ENCODE measurements at regions not wholly inside any gene's neighbourhood (a gene's known extent, or its start where the extent isn't known, plus 50 kb on each side); places are given as distances from the start of the nearest gene placed in this dataset.

GRCh38 chr13:57224414-57224813 lies 57.4 kb downstream of the PRR20E start:
- H3K36me3 ChIP-seq = no peaks in the 10 kb centered on the region
- ATAC-seq (no peak), DNase-seq (no peak)
- H3K4me1 ChIP-seq = no peaks in the 10 kb centered on the region
- no peak for TF ChIP-seq CTCF (IDR thresholded peaks at IDR 0.05 in 4 of 5, conservative IDR thresholded peaks at IDR 0.05 in 1 of 5)
- TF ChIP-seq POLR2A (IDR thresholded peaks at IDR 0.05) = no peak
- H3K27ac ChIP-seq = no peak overlapping the region
- in situ Hi-C loops (cut with MboI; ENCODE audit: low sequenced_read_pairs in 4 of 4) (loop anchor here in 2 of 4 donors (25.0 kb wide), 1 partner anchor 112 kb away; no protein-coding TSS in a partner anchor), intact Hi-C loops (cut with DNase I; ENCODE audit: low total_unique reads) (no loop called here)
- no peaks in the 10 kb centered on the region for H3K27me3 ChIP-seq
- H3K9me3 ChIP-seq = no peaks in the 10 kb centered on the region
- H3K4me3 ChIP-seq = no peak overlapping the region

GRCh38 chr13:57250472-57250871 lies 83.5 kb downstream of the PRR20E start:
- no peaks in the 10 kb centered on the region for H3K36me3 ChIP-seq
- in situ Hi-C loops (cut with MboI; ENCODE audit: low sequenced_read_pairs in 4 of 4) = no loop called here
- H3K4me1 ChIP-seq = no peaks in the 10 kb centered on the region
- no peak overlapping the region for H3K27ac ChIP-seq
- intact Hi-C loops (cut with DNase I; ENCODE audit: low total_unique reads) = no loop called here
- DNase-seq (no peak), ATAC-seq (no peak)
- no peaks in the 10 kb centered on the region for H3K9me3 ChIP-seq
- no peak overlapping the region for H3K4me3 ChIP-seq
- TF ChIP-seq CTCF (IDR thresholded peaks at IDR 0.05 in 4 of 5, conservative IDR thresholded peaks at IDR 0.05 in 1 of 5) (no peak), POLR2A (IDR thresholded peaks at IDR 0.05) (no peak)
- H3K27me3 ChIP-seq = no peaks in the 10 kb centered on the region

GRCh38 chr13:57253551-57253950 lies 86.6 kb downstream of the PRR20E start:
- Histone ChIP-seq H3K4me3 (no peak overlapping the region), H3K27ac (no peak overlapping the region), H3K9me3 (no peaks in the 10 kb centered on the region), H3K36me3 (no peaks in the 10 kb centered on the region), H3K4me1 (no peaks in the 10 kb centered on the region), H3K27me3 (no peaks in the 10 kb centered on the region)
- intact Hi-C loops (cut with DNase I; ENCODE audit: low total_unique reads) (no loop called here), in situ Hi-C loops (cut with MboI; ENCODE audit: low sequenced_read_pairs in 4 of 4) (no loop called here)
- ATAC-seq = no peak
- no peak for TF ChIP-seq POLR2A (IDR thresholded peaks at IDR 0.05)
- no peak for TF ChIP-seq CTCF (IDR thresholded peaks at IDR 0.05 in 4 of 5, conservative IDR thresholded peaks at IDR 0.05 in 1 of 5)
- DNase-seq = no peak

- DNase-seq (no peak), ATAC-seq (no peak)
- Histone ChIP-seq H3K4me1 (no peaks in the 10 kb centered on the region), H3K27me3 (no peaks in the 10 kb centered on the region), H3K9me3 (no peaks in the 10 kb centered on the region), H3K4me3 (no peak overlapping the region), H3K27ac (no peak overlapping the region), H3K36me3 (no peaks in the 10 kb centered on the region)
- TF ChIP-seq CTCF (IDR thresholded peaks at IDR 0.05 in 4 of 5, conservative IDR thresholded peaks at IDR 0.05 in 1 of 5) (no peak), POLR2A (IDR thresholded peaks at IDR 0.05) (no peak)
- intact Hi-C loops (cut with DNase I; ENCODE audit: low total_unique reads) = no loop called here
- in situ Hi-C loops (cut with MboI; ENCODE audit: low sequenced_read_pairs in 4 of 4) = no loop called here
Observed at GRCh38 chr13:57264965-57265364, 98.0 kb downstream of the PRR20E start.

GRCh38 chr13:57270493-57270892 lies 103.5 kb downstream of the PRR20E start:
- TF ChIP-seq CTCF (IDR thresholded peaks at IDR 0.05 in 4 of 5, conservative IDR thresholded peaks at IDR 0.05 in 1 of 5) (no peak), POLR2A (IDR thresholded peaks at IDR 0.05) (no peak)
- no peaks in the 10 kb centered on the region for H3K27me3 ChIP-seq

More at GRCh38 chr13:57270493-57270892, 103.5 kb downstream of the PRR20E start:
- ATAC-seq = no peak
- Histone ChIP-seq H3K27ac (no peak overlapping the region), H3K36me3 (no peaks in the 10 kb centered on the region), H3K4me3 (no peak overlapping the region), H3K9me3 (no peaks in the 10 kb centered on the region), H3K4me1 (no peaks in the 10 kb centered on the region)
- in situ Hi-C loops (cut with MboI; ENCODE audit: low sequenced_read_pairs in 4 of 4) = no loop called here
- DNase-seq = no peak
- intact Hi-C loops (cut with DNase I; ENCODE audit: low total_unique reads) = no loop called here
